IPS-20b (cell line): ENCODE measurements at regions not wholly inside any gene's neighbourhood (a gene's known extent, or its start where the extent isn't known, plus 50 kb on each side); places are given as distances from the start of the nearest gene placed in this dataset.
"Not testable (repeated sequence)": the region's sequence is repeated elsewhere in the genome, so short reads cannot be mapped to it uniquely, and the experiment has no call there.

ENCODE experiments used
- H3K27ac ChIP-seq: one replicate; pipeline ENCODE4 v1.5.1; 2013; ENCODE audit warnings: low read length
- H3K27me3 ChIP-seq: 2 replicates; pipeline ENCODE4 v1.6.1; 2013; ENCODE audit warnings: mild to moderate bottlenecking, low read length, inconsistent platforms; ENCODE audit not compliant: insufficient read depth
- H3K36me3 ChIP-seq: 2 replicates; pipeline ENCODE4 v1.6.1; 2013; ENCODE audit warnings: low read depth, mild to moderate bottlenecking, inconsistent platforms, low read length, moderate library complexity; ENCODE audit not compliant: insufficient read depth
- H3K4me1 ChIP-seq: 2 replicates; pipeline ENCODE4 v1.6.1; 2013; ENCODE audit warnings: mild to moderate bottlenecking, control low read depth, inconsistent platforms, low read length, moderate library complexity; ENCODE audit not compliant: insufficient read depth
- H3K4me3 ChIP-seq: 2 replicates; pipeline ENCODE4 v1.5.1; 2013; ENCODE audit warnings: mild to moderate bottlenecking, low read length, inconsistent platforms
- H3K9ac ChIP-seq: 2 replicates; pipeline ENCODE4 v1.6.1; 2013; ENCODE audit warnings: low read depth, mild to moderate bottlenecking, inconsistent platforms, low read length, moderate library complexity
- H3K9me3 ChIP-seq: 2 replicates; pipeline ENCODE4 v1.6.1; 2013; ENCODE audit warnings: mild to moderate bottlenecking, low read depth, low read length, inconsistent platforms; ENCODE audit not compliant: insufficient read depth

- no peak overlapping the region for H3K27ac ChIP-seq
- H3K9me3 ChIP-seq = peaks cover 4% of the 10 kb centered on the region
- no peaks in the 10 kb centered on the region for H3K4me1 ChIP-seq
- H3K36me3 ChIP-seq = no peaks in the 10 kb centered on the region
- no peak overlapping the region for H3K4me3 ChIP-seq
- no peaks in the 10 kb centered on the region for H3K27me3 ChIP-seq
- H3K9ac ChIP-seq = no peak overlapping the region
Measured at GRCh38 chr5:62828742-62829603, 250.4 kb downstream of the LRRC70 start.

GRCh38 chr5:62825623-62826220 lies 247.1 kb downstream of the LRRC70 start:
- no peaks in the 10 kb centered on the region for H3K36me3 ChIP-seq
- H3K4me3 ChIP-seq = no peak overlapping the region
- H3K9ac ChIP-seq = no peak overlapping the region
- no peaks in the 10 kb centered on the region for H3K27me3 ChIP-seq
- H3K27ac ChIP-seq = no peak overlapping the region
- no peaks in the 10 kb centered on the region; the same call in 1 of the 2 replicates for H3K9me3 ChIP-seq
- H3K4me1 ChIP-seq = no peaks in the 10 kb centered on the region

- no peaks in the 10 kb centered on the region for H3K4me1 ChIP-seq
- H3K36me3 ChIP-seq = no peaks in the 10 kb centered on the region
- H3K4me3 ChIP-seq = no peak overlapping the region
- no peaks in the 10 kb centered on the region; the same call in 1 of the 2 replicates for H3K9me3 ChIP-seq
- H3K27ac ChIP-seq = no peak overlapping the region
- no peak overlapping the region for H3K9ac ChIP-seq
- H3K27me3 ChIP-seq = no peaks in the 10 kb centered on the region
Measured at GRCh38 chr5:62824936-62825335, 246.3 kb downstream of the LRRC70 start.

GRCh38 chr5:62817043-62817442 lies 238.4 kb downstream of the LRRC70 start:
- H3K27ac ChIP-seq, H3K9me3 ChIP-seq, H3K4me3 ChIP-seq, H3K4me1 ChIP-seq, H3K36me3 ChIP-seq, H3K9ac ChIP-seq, H3K27me3 ChIP-seq: not testable (repeated sequence)

GRCh38 chr5:62814991-62815390 lies 236.4 kb downstream of the LRRC70 start:
- no peaks in the 10 kb centered on the region for H3K9me3 ChIP-seq
- H3K4me1 ChIP-seq = no peaks in the 10 kb centered on the region
- H3K27me3 ChIP-seq = no peaks in the 10 kb centered on the region
- H3K9ac ChIP-seq = no peak overlapping the region
- no peak overlapping the region for H3K4me3 ChIP-seq
- H3K27ac ChIP-seq = no peak overlapping the region
- no peaks in the 10 kb centered on the region for H3K36me3 ChIP-seq

GRCh38 chr5:62812621-62813255 lies 234.1 kb downstream of the LRRC70 start:
- Histone ChIP-seq H3K27ac (no peak overlapping the region), H3K9me3 (no peaks in the 10 kb centered on the region), H3K4me1 (no peaks in the 10 kb centered on the region), H3K27me3 (no peaks in the 10 kb centered on the region), H3K4me3 (no peak overlapping the region), H3K36me3 (no peaks in the 10 kb centered on the region), H3K9ac (no peak overlapping the region)

- H3K9me3 ChIP-seq, H3K27ac ChIP-seq, H3K9ac ChIP-seq, H3K27me3 ChIP-seq, H3K4me1 ChIP-seq, H3K36me3 ChIP-seq, H3K4me3 ChIP-seq: not testable (repeated sequence)
Measured at GRCh38 chr5:62804819-62805218, 226.2 kb downstream of the LRRC70 start.

GRCh38 chr5:62795926-62796325 lies 217.3 kb downstream of the LRRC70 start:
- H3K36me3 ChIP-seq = no peaks in the 10 kb centered on the region
- no peaks in the 10 kb centered on the region for H3K27me3 ChIP-seq
- H3K27ac ChIP-seq = no peak overlapping the region
- no peaks in the 10 kb centered on the region for H3K4me1 ChIP-seq
- H3K4me3 ChIP-seq = no peak overlapping the region
- no peak overlapping the region for H3K9ac ChIP-seq
- peaks cover 22% of the 10 kb centered on the region; the same call in 1 of the 2 replicates for H3K9me3 ChIP-seq

GRCh38 chr5:62794456-62794855 lies 215.8 kb downstream of the LRRC70 start:
- Histone ChIP-seq H3K27me3 (no peaks in the 10 kb centered on the region), H3K9me3 (peaks cover 22% of the 10 kb centered on the region; the same call in 1 of the 2 replicates), H3K9ac (no peak overlapping the region), H3K36me3 (no peaks in the 10 kb centered on the region), H3K4me3 (no peak overlapping the region), H3K4me1 (no peaks in the 10 kb centered on the region), H3K27ac (no peak overlapping the region)

- Histone ChIP-seq H3K27me3 (no peaks in the 10 kb centered on the region), H3K9me3 (peaks cover 5% of the 10 kb centered on the region; the same call in 1 of the 2 replicates)
Measured at GRCh38 chr5:62791059-62791458, 212.4 kb downstream of the LRRC70 start.

GRCh38 chr5:62790348-62790747 lies 211.7 kb downstream of the LRRC70 start:
- H3K4me3 ChIP-seq = no peak overlapping the region
- no peaks in the 10 kb centered on the region for H3K9me3 ChIP-seq
- no peaks in the 10 kb centered on the region for H3K4me1 ChIP-seq
- no peak overlapping the region for H3K9ac ChIP-seq
- no peak overlapping the region for H3K27ac ChIP-seq
- H3K36me3 ChIP-seq = no peaks in the 10 kb centered on the region
- no peaks in the 10 kb centered on the region for H3K27me3 ChIP-seq

More at GRCh38 chr5:62791059-62791458, 212.4 kb downstream of the LRRC70 start:
- H3K4me3 ChIP-seq = no peak overlapping the region
- H3K9ac ChIP-seq = no peak overlapping the region
- no peaks in the 10 kb centered on the region for H3K36me3 ChIP-seq
- H3K27ac ChIP-seq = no peak overlapping the region
- H3K4me1 ChIP-seq = no peaks in the 10 kb centered on the region

- H3K9ac ChIP-seq = no peak overlapping the region
- no peaks in the 10 kb centered on the region for H3K9me3 ChIP-seq
- no peaks in the 10 kb centered on the region for H3K4me1 ChIP-seq
Measured at GRCh38 chr5:62786099-62786498, 207.5 kb downstream of the LRRC70 start.

More at GRCh38 chr5:62786099-62786498, 207.5 kb downstream of the LRRC70 start:
- H3K4me3 ChIP-seq = no peak overlapping the region
- no peak overlapping the region for H3K27ac ChIP-seq
- H3K36me3 ChIP-seq = no peaks in the 10 kb centered on the region
- no peaks in the 10 kb centered on the region for H3K27me3 ChIP-seq
